H9 (cell line): ENCODE measurements at regions not wholly inside any gene's neighbourhood (a gene's known extent, or its start where the extent isn't known, plus 50 kb on each side); places are given as distances from the start of the nearest gene placed in this dataset.

Experiments
- DNase-seq: peaks from one replicate; pipeline ENCODE4 v3.0.0-alpha.2; 2017
- H2AFZ ChIP-seq: one replicate; pipeline ENCODE4 v1.6.1; 2013; ENCODE audit warnings: mild to moderate bottlenecking, low read length, control low read depth, moderate library complexity
- H2AK5ac ChIP-seq: 2 replicates; pipeline ENCODE4 v1.6.1; 2013; ENCODE audit warnings: low read length, control low read depth, mixed read lengths; ENCODE audit not compliant: insufficient read length
- H2BK120ac ChIP-seq: one replicate; pipeline ENCODE4 v1.6.1; 2013; ENCODE audit warnings: low read depth, mild to moderate bottlenecking, low read length, control low read depth, inconsistent platforms; ENCODE audit not compliant: poor library complexity, severe bottlenecking
- H2BK12ac ChIP-seq: 2 replicates; pipeline ENCODE4 v1.6.1; 2013; ENCODE audit warnings: low read length, control low read depth, mixed read lengths, low read depth; ENCODE audit not compliant: insufficient read length
- H2BK15ac ChIP-seq: 2 replicates; pipeline ENCODE4 v1.6.1; 2013; ENCODE audit warnings: low read depth, low read length, control low read depth
- H2BK20ac ChIP-seq: one replicate; pipeline ENCODE4 v1.6.1; 2013; ENCODE audit warnings: low read depth, mild to moderate bottlenecking, low read length, control low read depth, inconsistent platforms; ENCODE audit not compliant: poor library complexity, severe bottlenecking
- H2BK5ac ChIP-seq: 2 replicates; pipeline ENCODE4 v1.6.1; 2013; ENCODE audit warnings: low read length, control low read depth, mixed read lengths; ENCODE audit not compliant: insufficient read length
- H3K14ac ChIP-seq: 2 replicates; pipeline ENCODE4 v1.6.1; 2013; ENCODE audit warnings: low read length, control low read depth; ENCODE audit not compliant: insufficient read depth
- H3K18ac ChIP-seq: 2 replicates; pipeline ENCODE4 v1.6.1; 2013; ENCODE audit warnings: low read depth, mild to moderate bottlenecking, mixed read lengths, low read length, control low read depth; ENCODE audit not compliant: insufficient read length
- H3K23ac ChIP-seq: 2 replicates; pipeline ENCODE4 v1.6.1; 2013; ENCODE audit warnings: low read length, control low read depth, mixed read lengths, low read depth; ENCODE audit not compliant: insufficient read length
- H3K23me2 ChIP-seq: 2 replicates; pipeline ENCODE4 v1.6.1; 2013; ENCODE audit warnings: low read depth, mild to moderate bottlenecking, mixed read lengths, low read length, control low read depth; ENCODE audit not compliant: insufficient read length, poor library complexity, severe bottlenecking
- H3K27ac ChIP-seq: 2 replicates; pipeline ENCODE4 v1.5.1; 2013; ENCODE audit warnings: low read length, control low read depth, mixed read lengths, low read depth; ENCODE audit not compliant: insufficient read length
- H3K27me3 ChIP-seq: 2 replicates; pipeline ENCODE4 v1.6.1; 2013; ENCODE audit warnings: low read length, control low read depth, inconsistent platforms; ENCODE audit not compliant: insufficient read depth
- H3K4ac ChIP-seq: 2 replicates; pipeline ENCODE4 v1.6.1; 2013; ENCODE audit warnings: low read depth, mild to moderate bottlenecking, control low read depth, inconsistent platforms, low read length, moderate library complexity
- H3K4me1 ChIP-seq: 2 replicates; pipeline ENCODE4 v1.6.1; 2013; ENCODE audit warnings: low read length, control low read depth, inconsistent platforms; ENCODE audit not compliant: insufficient read depth
- H3K4me2 ChIP-seq: 2 replicates; pipeline ENCODE4 v1.6.1; 2013; ENCODE audit warnings: low read length, control low read depth, mixed read lengths; ENCODE audit not compliant: insufficient read length, insufficient read depth
- H3K56ac ChIP-seq: 2 replicates; pipeline ENCODE4 v1.6.1; 2013; ENCODE audit warnings: low read depth, mild to moderate bottlenecking, mixed read lengths, low read length, control low read depth; ENCODE audit not compliant: insufficient read length
- H3K79me1 ChIP-seq: 2 replicates; pipeline ENCODE4 v1.6.1; 2013; ENCODE audit warnings: low read depth, mild to moderate bottlenecking, moderate library complexity, low read length, control low read depth, inconsistent platforms; ENCODE audit not compliant: insufficient read depth, poor library complexity, severe bottlenecking
- H3K79me2 ChIP-seq: 2 replicates; pipeline ENCODE4 v1.6.1; 2013; ENCODE audit warnings: low read length, control low read depth, inconsistent platforms; ENCODE audit not compliant: insufficient read depth
- H3K9ac ChIP-seq: 2 replicates; pipeline ENCODE4 v1.6.1; 2013; ENCODE audit warnings: low read length, control low read depth, mixed read lengths; ENCODE audit not compliant: insufficient read length; ENCODE audit errors: extremely low read depth
- H3K9me3 ChIP-seq: one replicate; pipeline ENCODE4 v1.6.1; 2013; ENCODE audit warnings: low read depth, low read length, inconsistent platforms; ENCODE audit not compliant: control insufficient read depth
- H3T11ph ChIP-seq: one replicate; pipeline ENCODE4 v1.6.1; 2013; ENCODE audit warnings: mild to moderate bottlenecking, low read length, control low read depth, inconsistent platforms
- H4K20me1 ChIP-seq: one replicate; pipeline ENCODE4 v1.6.1; 2013; ENCODE audit not compliant: control insufficient read depth, insufficient read length, insufficient read depth
- H4K5ac ChIP-seq: 2 replicates; pipeline ENCODE4 v1.6.1; 2013; ENCODE audit warnings: low read depth, mild to moderate bottlenecking, mixed read lengths, low read length, control low read depth; ENCODE audit not compliant: insufficient read length
- H4K8ac ChIP-seq: replicated peaks from 2 replicates; pipeline ENCODE4 v1.6.1; 2013; ENCODE audit warnings: low read length, control low read depth, mixed read lengths, low read depth; ENCODE audit not compliant: insufficient read length
- H4K91ac ChIP-seq: 2 replicates; pipeline ENCODE4 v1.6.1; 2013; ENCODE audit warnings: low read depth, mild to moderate bottlenecking, moderate library complexity, mixed read lengths, low read length, control low read depth; ENCODE audit not compliant: insufficient read length
- H3K27ac Mint-ChIP-seq, 3 experiments: 2 replicates in 2 of 3; 3 replicates in 1 of 3; pipeline ENCODE4 v1.8.0; 2020 to 2021; ENCODE audit warnings: mixed read lengths in 3 of 3, mild to moderate bottlenecking in 1 of 3, moderate library complexity in 1 of 3
- H3K27me3 Mint-ChIP-seq: 2 replicates; pipeline ENCODE4 v1.8.0; 2021; ENCODE audit warnings: low read depth, mild to moderate bottlenecking, moderate library complexity, mixed read lengths
- H3K36me3 Mint-ChIP-seq, 3 experiments: 2 replicates in 2 of 3; 3 replicates in 1 of 3; pipeline ENCODE4 v1.8.0; 2020 to 2021; ENCODE audit warnings: low read depth in 3 of 3, mixed read lengths in 3 of 3; ENCODE audit not compliant: insufficient read depth in 1 of 3
- H3K4me1 Mint-ChIP-seq, 2 experiments: 2 replicates each; pipeline ENCODE4 v1.8.0; 2020; ENCODE audit warnings: mixed read lengths in 2 of 2
- H3K4me3 Mint-ChIP-seq, 2 experiments: 2 replicates in 1 of 2; 3 replicates in 1 of 2; pipeline ENCODE4 v1.8.0; 2020 to 2021; ENCODE audit warnings: mild to moderate bottlenecking in 2 of 2, mixed read lengths in 2 of 2, moderate library complexity in 1 of 2
- H3K9me3 Mint-ChIP-seq, 2 experiments: 2 replicates in 1 of 2; 3 replicates in 1 of 2; pipeline ENCODE4 v1.8.0; 2020; ENCODE audit warnings: mild to moderate bottlenecking in 2 of 2, mixed read lengths in 2 of 2, moderate library complexity in 1 of 2
- CTCF ChIP-seq: fragments of 200-600 bp; sonication (generic); conservative IDR thresholded peaks from 3 replicates; pipeline ENCODE4 v1.8.0; 2021; ENCODE audit warnings: antibody characterized with exemption, mild to moderate bottlenecking
- WGBS: extraction: QIAGEN DNeasy Blood & Tissue Kit; methylation state at CpG from one replicate; pipeline ENCODE4 v1.1.7; 2013; ENCODE audit warnings: missing lambda C conversion rate, low lambda C conversion rate, mixed read lengths; ENCODE audit not compliant: insufficient read length; ENCODE audit errors: extremely low coverage; 5-methylcytosine and 5-hydroxymethylcytosine counted together

GRCh38 chr12:114873656-114874055 is 189.7 kb upstream of the TBX3 start:
- no peaks in the 10 kb centered on the region for H3K79me1 ChIP-seq
- H3K27ac ChIP-seq: no peak overlapping the region
- no peak overlapping the region for H3K14ac ChIP-seq
- no peaks in the 10 kb centered on the region for H3K9me3 ChIP-seq
- no peaks in the 10 kb centered on the region for H4K20me1 ChIP-seq
- no peaks in the 10 kb centered on the region for H3K4me1 ChIP-seq
- H4K8ac ChIP-seq: no peak overlapping the region
- no CpG with 5 or more reads among the region's 10 CpGs for WGBS
- H2BK15ac ChIP-seq: no peak overlapping the region
- Mint-ChIP-seq H3K4me3 (no peak overlapping the region), H3K4me1 (peaks cover 10 to 11% of the 10 kb centered on the region in 2 experiments), H3K9me3 (no peaks in the 10 kb centered on the region), H3K36me3 (no peaks in the 10 kb centered on the region), H3K27ac (no peak overlapping the region), H3K27me3 (peaks cover 2% of the 10 kb centered on the region; the same call in 1 of the 2 replicates)
- H3K4me2 ChIP-seq: no peak overlapping the region
- no peak overlapping the region for H2AFZ ChIP-seq
- H2BK120ac ChIP-seq: no peak overlapping the region
- no peak overlapping the region for H4K91ac ChIP-seq
- no peak overlapping the region for H3K9ac ChIP-seq
- H3K4ac ChIP-seq: no peak overlapping the region
- no peaks in the 10 kb centered on the region for H3K79me2 ChIP-seq
- TF ChIP-seq CTCF: no peak
- H3K18ac ChIP-seq: no peak overlapping the region
- no peak overlapping the region for H2BK20ac ChIP-seq
- no peak overlapping the region for H4K5ac ChIP-seq
- no peak overlapping the region for H2BK12ac ChIP-seq
- H3K27me3 ChIP-seq: no peaks in the 10 kb centered on the region
- no peak overlapping the region for H3K56ac ChIP-seq
- H3K23ac ChIP-seq: no peak overlapping the region
- H2AK5ac ChIP-seq: no peak overlapping the region
- H3K23me2 ChIP-seq: no peaks in the 10 kb centered on the region
- H3T11ph ChIP-seq: no peak overlapping the region
- no peak overlapping the region for H2BK5ac ChIP-seq
- DNase-seq: no peak
